ENCODE measurements at regions not wholly inside any gene's neighbourhood (a gene's known extent, or its start where the extent isn't known, plus 50 kb on each side); places are given as distances from the start of the nearest gene placed in this dataset.

GRCh38 chr2:155095613-155096012 is 397.1 kb downstream of the KCNJ3 start:
- POLR2A ChIA-PET (ENCODE audit: partially characterized antibody), result no interaction called here
- Histone ChIP-seq H3K4me2 (ENCODE audit: insufficient read depth in 1 of 2, low read depth in 2 of 2, low read length in 2 of 2) (no peak overlapping the region), H3K4ac (replicated peaks; ENCODE audit: insufficient read length, low read depth, low read length) (no peak overlapping the region), H3K23ac (ENCODE audit: insufficient read length) (no peak overlapping the region), H2BK20ac (ENCODE audit: low read length) (no peak overlapping the region), H3K23me2 (ENCODE audit: low read depth, low read length) (no peaks in the 10 kb centered on the region), H2AFZ (ENCODE audit: low read length) (no peak overlapping the region), H3K4me1 (replicated peaks in 1 of 4; ENCODE audit: control insufficient read depth in 3 of 4, insufficient read depth in 4 of 4, low read length in 3 of 4) (peaks cover 0 to 4% (median 2%) of the 10 kb centered on the region in 4 experiments; a peak in 3 of 7 replicates), H3K27ac (ENCODE audit: low read depth, low read length) (no peak overlapping the region), H2BK5ac (ENCODE audit: low read depth, low read length) (no peak overlapping the region), H3K79me1 (ENCODE audit: low read depth, low read length) (no peaks in the 10 kb centered on the region), H3K14ac (ENCODE audit: insufficient read length) (no peak overlapping the region), H4K20me1 (replicated peaks in 1 of 2; ENCODE audit: control insufficient read depth in 1 of 2, insufficient read depth in 2 of 2, low read length in 2 of 2) (no peaks in the 10 kb centered on the region), H4K91ac (replicated peaks; ENCODE audit: insufficient read length, low read length) (no peak overlapping the region), H3K9me3 (ENCODE audit: insufficient read depth in 2 of 2, low read depth in 1 of 2, low read length in 1 of 2) (no peaks in the 10 kb centered on the region; a peak in 1 of 4 replicates), H3K27me3 (replicated peaks in 1 of 4; ENCODE audit: control insufficient read depth in 3 of 4, extremely low read depth in 1 of 4, insufficient read depth in 3 of 4, low read length in 3 of 4) (no peaks in the 10 kb centered on the region), H4K5ac (ENCODE audit: insufficient read length, low read depth, low read length) (no peak overlapping the region), H3K4me3 (ENCODE audit: extremely low read depth in 1 of 4, insufficient read depth in 2 of 4, low read depth in 3 of 4, low read length in 4 of 4) (no peak overlapping the region), H3K9ac (replicated peaks in 1 of 4; ENCODE audit: extremely low read depth in 1 of 4, low read depth in 3 of 4, low read length in 3 of 4) (no peak overlapping the region), H2BK120ac (replicated peaks; ENCODE audit: low read depth, low read length) (no peak overlapping the region), H4K8ac (ENCODE audit: extremely low read depth, insufficient read depth, low read length) (no peak overlapping the region), H3K18ac (ENCODE audit: extremely low read depth, low read length) (no peak overlapping the region), H2AK5ac (ENCODE audit: low read depth, low read length) (no peak overlapping the region), H3K56ac (replicated peaks; ENCODE audit: insufficient read length, low read depth, low read length) (no peak overlapping the region), H3K36me3 (ENCODE audit: control insufficient read depth in 2 of 4, insufficient read depth in 4 of 4, low read length in 3 of 4) (no peaks in the 10 kb centered on the region), H3K79me2 (ENCODE audit: control insufficient read depth in 1 of 2, insufficient read depth in 2 of 2, low read length in 2 of 2) (no peaks in the 10 kb centered on the region), H2BK12ac (ENCODE audit: low read depth, low read length) (no peak overlapping the region), H2BK15ac (ENCODE audit: low read length) (no peak overlapping the region)
- TF ChIP-seq SP4 (IDR thresholded peaks at IDR 0.05; ENCODE audit: low read length), result no peak
- TF ChIP-seq RAD21 (IDR thresholded peaks at IDR 0.05 in 1 of 2, conservative IDR thresholded peaks at IDR 0.05 in 1 of 2; ENCODE audit: low read depth in 2 of 2, low read length in 2 of 2), result no peak
- FAIRE-seq, result no peak
- 80% methylated on average over 1 of the region's 1 CpG; no CpG with 5 or more reads in 1 of the 2 experiments for WGBS, 2 experiments (ENCODE audit: extremely low coverage in 1 of 2, insufficient coverage in 1 of 2, insufficient read length in 1 of 2, insufficient replicate concordance in 2 of 2, low coverage in 1 of 2, low lambda C conversion rate in 2 of 2, missing lambda C conversion rate in 1 of 2)
- CTCF ChIA-PET (ENCODE audit: partially characterized antibody), result no interaction called here
- no peak for DNase-seq (ENCODE audit: low read depth in 1 of 2, low spot score in 2 of 2)

Data from H1 (cell line).